ENCODE measurements at regions not wholly inside any gene's neighbourhood (a gene's known extent, or its start where the extent isn't known, plus 50 kb on each side); places are given as distances from the start of the nearest gene placed in this dataset.

GRCh38 chr2:7988440-7988839 lies 693.4 kb upstream of the ID2 start:
- DNase-seq = no peak

GRCh38 chr2:7989823-7990222 lies 692.0 kb upstream of the ID2 start:
- DNase-seq = no peak

- no peak for DNase-seq
Measured at GRCh38 chr2:7992612-7993602, 688.9 kb upstream of the ID2 start.

- DNase-seq = no peak
Measured at GRCh38 chr2:7994397-7994951, 687.4 kb upstream of the ID2 start.

- DNase-seq = no peak
Measured at GRCh38 chr2:7997279-7997678, 684.6 kb upstream of the ID2 start.

GRCh38 chr2:7999683-8000476 lies 682.0 kb upstream of the ID2 start:
- DNase-seq = no peak

GRCh38 chr2:8000870-8001269 lies 681.0 kb upstream of the ID2 start:
- no peak for DNase-seq

GRCh38 chr2:8002765-8003393 lies 679.0 kb upstream of the ID2 start:
- DNase-seq = no peak

- no peak for DNase-seq
Measured at GRCh38 chr2:8003462-8004075, 678.3 kb upstream of the ID2 start.

GRCh38 chr2:8004250-8004681 lies 677.6 kb upstream of the ID2 start:
- no peak for DNase-seq

- DNase-seq = no peak
Measured at GRCh38 chr2:8006181-8006580, 675.7 kb upstream of the ID2 start.

GRCh38 chr2:8006626-8007025 lies 675.2 kb upstream of the ID2 start:
- no peak for DNase-seq

GRCh38 chr2:8009010-8009597 lies 672.8 kb upstream of the ID2 start:
- no peak for DNase-seq

- DNase-seq = no peak
Measured at GRCh38 chr2:8015848-8016600, 665.8 kb upstream of the ID2 start.

GRCh38 chr2:8016688-8017087 lies 665.2 kb upstream of the ID2 start:
- DNase-seq = no peak

GRCh38 chr2:8018956-8019355 lies 662.9 kb upstream of the ID2 start:
- DNase-seq = no peak

GRCh38 chr2:8019934-8020333 lies 661.9 kb upstream of the ID2 start:
- no peak for DNase-seq

- DNase-seq = no peak
Measured at GRCh38 chr2:8021921-8022320, 659.9 kb upstream of the ID2 start.

GRCh38 chr2:8022908-8023640 lies 658.8 kb upstream of the ID2 start:
- no peak for DNase-seq

- DNase-seq = no peak
Measured at GRCh38 chr2:8024506-8024905, 657.4 kb upstream of the ID2 start.

GRCh38 chr2:8026381-8026780 lies 655.5 kb upstream of the ID2 start:
- no peak for DNase-seq

All from activated CD4-positive, alpha-beta T cell treated with anti-CD3 and anti-CD28 coated beads, Interleukin-2, amount 50 U/mL, for 48 hours (primary cell).